DMS114 treated with DMSO at 0.1 percent for 48 hours (cell line): ENCODE measurements at regions not wholly inside any gene's neighbourhood (a gene's known extent, or its start where the extent isn't known, plus 50 kb on each side); places are given as distances from the start of the nearest gene placed in this dataset.

Experiments
- DNase-seq: peaks from one replicate; lab custom pipeline; 2025; ENCODE audit not compliant: unreplicated experiment; lab: John Stamatoyannopoulos, UW

DNA sequence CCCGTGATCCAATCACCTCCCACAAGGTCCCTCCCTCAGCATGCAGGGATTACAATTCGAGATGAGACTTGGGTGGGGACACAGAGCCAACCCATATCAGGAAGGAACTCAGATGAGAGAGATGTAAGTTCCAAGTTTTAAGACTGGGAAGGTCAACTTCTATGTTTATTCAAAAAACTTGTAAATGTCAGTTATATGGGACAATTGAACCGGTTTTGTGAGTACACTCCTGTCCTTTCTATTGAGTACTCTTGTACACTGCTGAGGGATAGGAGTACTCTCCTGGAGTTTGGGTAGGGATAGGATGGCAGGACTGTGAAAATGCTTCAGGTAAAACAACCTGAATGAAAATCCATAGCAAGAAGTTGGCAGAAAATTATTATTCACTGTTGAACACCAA, 239.1 kb downstream of the ZNF674 start:
- no peak for DNase-seq

DNA sequence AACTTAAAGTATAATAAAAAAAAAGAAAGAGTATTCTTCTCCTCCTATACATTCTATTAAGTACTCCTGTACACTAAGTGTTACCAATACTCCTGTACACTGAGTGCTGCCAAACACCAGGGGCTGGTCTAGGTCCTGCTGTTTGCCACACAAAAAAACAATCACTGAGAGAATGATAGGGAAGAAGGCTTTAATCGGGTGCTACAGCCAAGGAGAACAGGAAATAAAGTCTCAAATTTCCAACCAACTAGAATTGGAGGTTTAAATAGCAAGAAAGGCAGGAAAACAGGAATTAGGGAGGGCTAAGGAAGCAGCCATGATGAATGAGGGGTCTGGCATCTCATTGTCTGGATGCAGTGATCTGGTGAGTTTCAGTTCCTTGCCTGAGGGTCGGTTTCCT, 239.8 kb downstream of the ZNF674 start:
- DNase-seq = no peak

DNA sequence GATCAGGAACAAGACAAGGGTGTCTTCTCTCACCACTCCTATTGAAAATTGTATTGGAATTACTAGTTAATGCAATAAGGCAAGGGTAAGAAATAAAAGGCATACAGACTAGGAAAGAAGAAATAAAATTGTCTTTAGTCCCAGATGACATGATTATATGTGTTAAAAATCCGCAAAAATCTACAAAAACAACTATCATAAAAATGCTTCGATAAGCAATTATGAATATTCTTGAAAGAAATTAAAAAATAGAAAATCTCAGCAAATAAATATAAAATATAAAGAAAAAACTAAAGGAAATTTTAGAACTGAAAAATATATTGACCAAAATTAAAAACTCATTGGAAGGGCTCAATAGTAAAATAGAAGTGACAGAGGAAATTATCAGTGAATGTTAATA, 243.3 kb downstream of the ZNF674 start:
- DNase-seq = no peak

DNA sequence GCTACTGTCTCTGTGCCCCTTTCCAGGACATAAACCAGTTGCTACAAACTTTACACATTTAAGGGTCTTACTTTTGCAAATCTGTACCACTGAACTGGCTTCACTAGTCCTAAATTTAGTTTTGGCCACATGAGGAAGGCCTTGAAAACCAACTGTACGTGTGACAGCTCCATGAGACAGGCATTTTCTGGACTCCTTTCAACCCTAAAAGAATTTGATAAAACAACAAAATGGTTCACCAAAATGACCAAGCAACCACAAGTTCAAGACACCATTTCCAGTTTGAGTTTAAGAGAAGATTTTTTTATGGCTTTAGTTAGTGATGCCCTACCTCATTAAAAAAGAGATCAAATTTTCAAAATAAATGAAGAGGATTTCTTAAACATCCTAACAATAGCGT, 246.4 kb downstream of the ZNF674 start:
- DNase-seq = no peak

DNA sequence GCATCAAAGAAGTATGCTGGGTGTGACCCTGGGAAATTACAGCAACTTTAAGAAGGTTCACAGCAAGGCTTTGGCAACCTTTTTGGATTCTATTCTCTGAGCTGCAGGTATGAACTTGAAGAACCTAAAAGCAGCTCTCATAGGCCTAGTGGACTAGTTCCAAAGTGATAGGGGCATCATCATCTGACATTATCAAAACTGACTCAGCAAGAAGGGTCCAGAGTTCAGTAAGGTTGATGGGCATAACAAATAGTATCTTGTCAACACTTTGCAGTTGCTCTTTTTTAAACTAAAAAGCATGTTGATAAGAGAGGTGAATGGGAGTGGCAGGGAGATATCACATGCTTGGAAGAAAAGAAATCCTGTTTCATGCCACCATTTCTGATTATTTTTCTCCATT, 249.3 kb downstream of the ZNF674 start:
- DNase-seq = no peak

DNA sequence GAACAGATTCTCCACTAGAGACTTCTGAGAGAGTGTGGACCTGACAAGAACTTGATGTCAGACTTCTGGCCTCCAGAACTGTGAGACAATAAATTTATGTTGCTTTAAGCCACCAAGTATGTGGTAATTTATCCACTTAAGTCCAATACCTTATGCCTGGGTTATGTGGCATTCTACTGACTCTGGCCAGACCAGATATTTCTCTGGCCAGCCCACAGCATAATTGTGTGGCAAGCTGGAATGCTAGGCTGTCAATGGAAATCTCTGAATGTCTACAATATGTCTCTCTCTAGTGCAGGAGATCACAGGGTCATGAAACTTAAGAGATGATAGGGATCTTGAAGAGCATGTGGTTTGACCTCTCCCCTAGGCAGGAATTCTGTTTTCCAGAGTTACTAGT, 251.0 kb downstream of the ZNF674 start:
- DNase-seq = no peak

DNA sequence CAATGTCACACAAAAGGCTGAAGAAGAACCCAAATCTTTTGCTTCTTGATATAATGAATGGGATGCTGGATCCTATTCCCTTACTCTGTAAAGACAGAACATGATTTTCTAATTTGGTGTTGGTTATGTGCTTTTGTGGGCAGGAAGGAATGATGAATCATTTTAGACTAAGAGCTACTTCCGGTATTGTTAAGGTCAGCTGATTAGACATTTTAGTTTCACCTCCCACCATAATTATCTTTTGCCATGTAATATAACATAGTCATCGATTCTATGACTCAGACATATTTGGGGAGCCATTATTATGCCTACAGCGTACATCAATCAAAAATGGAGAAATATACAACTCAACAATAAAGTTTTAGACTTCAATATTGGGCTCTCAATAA, 265.3 kb downstream of the ZNF674 start:
- DNase-seq = no peak

DNA sequence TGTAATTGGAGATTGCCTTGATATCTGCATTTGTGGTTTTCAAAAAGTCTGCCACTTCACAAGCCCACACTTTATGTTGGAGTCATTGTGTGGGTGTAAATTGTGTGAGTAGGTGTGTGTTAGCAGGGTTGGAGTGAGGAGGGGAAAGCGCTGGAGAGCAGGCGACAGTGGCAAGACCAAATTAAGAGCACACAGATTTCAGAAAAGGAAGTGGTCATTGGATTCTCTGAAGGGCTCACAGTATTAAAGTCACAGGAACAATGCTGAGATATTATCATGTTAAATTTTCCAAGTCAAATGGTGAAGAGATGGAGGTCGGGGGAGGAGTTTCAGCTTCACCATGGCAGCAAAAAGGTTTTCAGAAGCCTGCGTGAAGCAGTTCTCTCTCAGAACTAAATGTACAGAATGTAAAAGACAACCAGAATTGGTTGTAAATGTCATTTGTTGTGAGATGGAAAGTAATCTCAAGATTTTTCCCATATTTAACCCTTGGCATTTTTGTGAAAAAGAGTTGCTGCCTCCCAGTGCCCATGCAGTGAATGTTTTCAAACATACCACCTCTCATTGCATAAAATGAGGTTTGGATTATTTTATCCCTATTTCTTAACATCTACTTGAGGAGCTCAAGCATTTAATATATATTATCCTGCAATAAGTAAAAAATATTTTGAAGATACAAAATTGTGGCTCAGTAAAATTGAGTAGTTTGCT, 265.9 kb downstream of the ZNF674 start:
- no peak for DNase-seq

DNA sequence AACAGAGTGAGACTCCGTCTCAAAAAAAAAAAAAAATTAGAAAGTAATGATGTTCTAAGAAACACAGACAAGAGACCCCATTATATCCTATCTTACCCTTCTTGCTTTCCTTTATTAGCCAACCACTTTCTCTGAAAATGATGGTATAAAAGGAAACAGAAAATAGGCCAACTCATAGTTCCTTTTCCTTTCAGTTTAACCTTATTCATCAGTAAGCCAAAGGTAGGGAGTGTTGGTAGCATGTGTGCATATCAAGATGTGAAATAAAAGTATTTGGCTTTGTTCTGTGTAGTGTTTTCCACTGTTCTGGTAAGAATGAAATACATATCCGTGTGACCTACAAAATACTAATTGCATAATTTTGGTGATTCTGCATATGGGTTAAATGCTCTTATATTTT, 266.6 kb downstream of the ZNF674 start:
- DNase-seq = no peak

DNA sequence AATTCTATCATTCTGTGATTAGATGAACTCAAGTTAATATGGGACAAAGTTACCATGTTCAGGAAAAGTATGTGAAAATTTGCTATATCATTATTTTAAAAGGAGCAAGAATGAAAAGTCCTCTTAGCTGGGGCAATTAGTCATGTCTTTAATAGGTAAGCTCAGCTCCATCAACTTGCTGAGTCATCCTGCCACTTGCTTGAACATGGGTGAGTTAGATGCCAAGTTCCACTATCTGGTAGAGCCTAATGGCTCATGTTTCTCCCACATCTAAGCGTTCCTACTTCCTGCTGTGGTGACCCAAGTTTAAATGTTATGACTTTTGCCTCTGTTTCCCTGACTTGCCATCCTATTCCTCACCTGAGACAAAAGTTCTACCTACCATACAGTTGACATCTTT, 276.8 kb downstream of the ZNF674 start:
- no peak for DNase-seq

DNA sequence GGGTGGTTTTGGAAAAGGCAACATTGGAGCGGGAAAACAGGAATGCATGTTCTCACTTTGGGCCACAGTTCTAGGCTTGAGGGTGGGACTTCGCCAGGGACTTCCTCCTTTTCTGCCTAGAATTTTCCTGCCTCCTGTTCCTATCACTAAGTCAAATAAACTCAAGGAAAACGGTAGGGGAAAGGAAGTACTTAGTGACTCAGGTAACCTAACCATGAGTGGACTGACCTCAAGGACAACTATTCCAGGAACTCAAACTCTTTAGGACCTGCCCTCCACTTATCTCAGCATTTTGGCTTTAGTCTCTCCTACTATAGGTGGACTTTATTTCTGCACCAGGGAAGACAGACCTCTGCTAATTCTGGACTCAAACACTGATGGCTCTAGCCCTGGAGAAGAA, 281.7 kb downstream of the ZNF674 start:
- no peak for DNase-seq

DNA sequence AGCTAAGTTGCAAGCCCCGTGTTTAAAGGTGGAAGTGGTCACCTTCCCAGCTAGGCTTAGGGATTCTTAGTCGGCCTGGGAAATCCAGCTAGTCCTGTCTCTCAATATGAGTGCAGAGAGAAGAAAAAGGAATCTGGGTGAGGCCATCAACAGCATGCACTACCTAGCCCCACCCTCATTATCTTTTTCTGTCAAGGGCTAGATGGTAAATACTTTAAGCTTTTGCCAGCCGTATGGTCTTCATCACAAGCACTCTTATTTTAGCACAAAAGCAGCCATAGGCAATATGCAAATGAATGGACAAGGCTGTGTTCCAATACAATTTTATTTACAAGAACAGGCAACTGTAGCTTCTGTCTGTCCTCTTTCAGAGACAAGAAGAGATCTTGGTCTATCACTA, 282.9 kb downstream of the ZNF674 start:
- DNase-seq = no peak

DNA sequence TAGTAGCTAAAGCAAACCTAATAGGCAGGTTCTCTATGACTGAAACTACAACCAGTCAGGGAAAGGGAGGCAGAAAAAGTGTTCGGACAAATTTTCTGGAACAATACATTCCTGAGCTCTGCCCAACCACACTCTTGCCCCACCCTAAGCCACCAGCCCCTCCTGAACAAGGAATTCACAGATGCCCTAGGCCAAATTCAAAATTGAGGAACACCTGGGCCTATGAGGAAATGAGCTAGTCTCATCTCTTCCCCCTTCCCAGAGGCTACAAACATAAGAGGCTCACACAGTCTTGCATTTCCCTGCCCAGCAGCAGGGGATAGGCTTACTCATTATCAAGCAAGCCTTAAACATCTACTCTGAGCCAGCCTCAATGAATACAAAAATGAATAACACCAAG, 284.7 kb downstream of the ZNF674 start:
- no peak for DNase-seq

DNA sequence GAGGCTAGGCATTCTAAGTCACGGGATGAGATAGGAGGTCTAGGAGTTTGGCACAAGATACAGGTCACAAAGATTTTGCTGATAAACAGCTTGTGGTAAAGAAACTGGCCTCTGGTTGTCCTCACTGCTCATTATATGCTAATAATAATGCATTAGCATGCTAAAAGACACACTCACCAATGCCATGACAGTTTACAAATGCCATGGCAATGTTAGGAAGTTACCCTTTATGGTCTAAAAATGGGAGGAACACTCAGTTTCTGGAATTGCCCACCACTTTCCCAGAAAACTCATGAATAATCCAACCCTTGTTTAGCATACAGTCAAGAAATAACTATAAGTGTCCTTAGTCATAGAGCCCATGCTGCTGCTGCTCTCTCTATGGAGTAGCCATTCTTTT, 286.9 kb downstream of the ZNF674 start:
- DNase-seq = no peak

DNA sequence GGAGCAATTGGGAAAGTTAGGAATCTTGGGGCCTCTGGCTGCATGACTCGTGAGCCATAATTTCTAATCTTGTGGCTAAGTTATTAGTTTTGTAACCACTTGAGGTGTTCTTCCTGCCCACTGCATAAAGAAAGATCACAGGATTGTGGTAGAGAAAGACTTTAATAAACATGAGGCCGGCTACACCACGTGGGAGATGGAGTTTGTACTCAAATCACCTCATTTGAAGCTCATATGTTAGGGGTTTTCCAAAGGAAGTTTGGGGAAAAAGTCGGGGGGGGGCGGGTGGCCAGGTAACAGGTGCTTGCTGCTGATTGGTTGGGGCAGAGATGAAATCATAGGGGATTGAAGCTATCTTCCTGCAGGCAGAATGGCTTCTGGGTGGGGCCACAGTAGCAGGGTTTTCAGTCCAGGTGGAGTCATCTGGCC, 287.8 kb downstream of the ZNF674 start:
- no peak for DNase-seq

DNA sequence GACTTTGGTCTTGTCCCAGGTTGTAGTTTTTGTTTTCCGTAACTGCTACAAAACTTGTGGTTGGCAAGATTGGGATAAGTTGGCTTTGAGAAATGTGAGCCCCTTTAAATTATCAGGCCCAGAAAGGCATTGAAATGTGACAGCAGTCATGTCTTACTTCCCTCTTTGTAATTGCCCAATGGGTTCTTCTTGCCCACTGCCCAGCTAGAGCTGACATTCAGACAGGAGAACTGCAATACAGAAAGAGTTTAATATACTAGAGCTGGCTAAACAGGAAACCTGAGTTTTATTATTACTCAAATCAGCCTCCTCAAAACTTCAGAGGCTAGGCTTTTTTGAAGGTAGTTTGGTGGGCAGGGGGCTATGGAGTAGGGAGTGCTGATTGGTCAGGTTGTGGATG, 288.3 kb downstream of the ZNF674 start:
- no peak for DNase-seq

DNA sequence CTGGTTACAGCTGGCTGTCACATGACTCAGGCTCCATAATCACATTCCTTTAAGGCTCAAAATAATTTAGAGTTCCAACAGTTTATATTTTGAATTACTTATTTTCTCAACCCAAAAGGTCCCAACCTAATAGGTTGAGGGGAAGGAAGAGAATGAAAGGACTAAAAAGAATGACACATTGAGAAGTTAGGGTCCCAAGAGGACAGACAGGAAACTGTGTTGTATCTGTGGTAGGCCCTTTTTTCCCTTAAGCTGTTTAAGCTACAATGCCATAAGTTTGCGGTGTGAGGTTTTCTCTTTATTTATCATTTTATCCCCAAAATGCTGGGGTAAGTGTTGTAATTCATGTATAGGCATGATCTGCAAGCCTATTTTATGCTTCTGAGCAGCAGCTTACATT, 290.2 kb downstream of the ZNF674 start:
- DNase-seq = no peak

DNA sequence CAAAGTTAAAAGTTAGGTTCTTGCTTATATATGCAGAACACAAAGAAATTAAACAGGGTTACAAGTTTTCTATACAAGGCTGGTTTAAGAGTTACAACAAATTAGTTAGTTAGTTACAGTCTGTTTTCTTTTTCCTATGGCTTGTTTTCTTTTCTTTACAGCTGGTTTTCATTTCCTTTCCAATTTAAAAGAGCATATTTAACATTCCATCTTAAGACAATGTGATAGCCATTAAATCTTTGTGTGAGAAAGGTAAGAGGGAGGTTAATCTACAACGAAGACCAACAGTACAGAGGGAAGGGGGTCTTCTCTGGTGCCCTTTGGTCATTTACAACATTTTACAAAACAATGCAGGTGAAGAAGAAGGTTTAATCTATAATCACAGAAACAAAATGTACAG, 290.6 kb downstream of the ZNF674 start:
- DNase-seq = no peak

DNA sequence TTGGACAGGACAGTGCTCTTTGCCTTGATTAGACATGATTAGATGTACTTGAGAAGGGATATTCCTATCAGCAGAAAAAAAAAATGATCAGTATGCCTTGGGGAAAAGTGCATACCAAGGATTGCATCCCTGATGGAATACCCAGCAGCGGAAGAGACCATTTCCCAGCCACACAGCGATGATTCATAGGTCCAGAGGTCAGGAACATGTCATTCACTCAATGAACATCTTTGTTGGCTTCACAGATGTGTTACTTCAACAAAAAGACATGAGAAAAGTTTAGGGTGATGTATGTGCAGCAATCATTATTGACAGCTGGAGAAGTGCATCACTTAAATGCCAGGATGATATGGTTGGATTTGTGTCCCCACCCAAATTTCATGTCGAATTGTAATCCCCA, 293.5 kb downstream of the ZNF674 start:
- DNase-seq = no peak

DNA sequence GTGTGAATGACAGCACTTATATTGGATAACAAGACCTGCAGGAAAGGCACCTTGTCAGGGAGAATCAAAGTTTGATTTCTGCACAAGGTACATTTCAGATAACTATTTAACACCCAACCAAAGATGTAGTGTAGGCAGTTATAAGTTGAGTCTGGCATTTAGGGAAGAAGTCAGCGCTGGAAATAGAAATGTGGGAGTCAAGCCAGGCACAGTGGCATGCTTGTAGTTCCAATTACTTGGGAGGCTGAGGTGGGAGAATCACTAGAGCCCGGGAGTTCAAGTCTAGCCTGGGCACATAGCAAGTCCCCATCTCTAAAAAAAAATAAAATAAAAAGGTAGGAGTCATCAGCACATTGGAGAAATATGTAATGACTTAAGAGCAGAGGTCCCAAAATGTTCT, 295.1 kb downstream of the ZNF674 start:
- no peak for DNase-seq

DNA sequence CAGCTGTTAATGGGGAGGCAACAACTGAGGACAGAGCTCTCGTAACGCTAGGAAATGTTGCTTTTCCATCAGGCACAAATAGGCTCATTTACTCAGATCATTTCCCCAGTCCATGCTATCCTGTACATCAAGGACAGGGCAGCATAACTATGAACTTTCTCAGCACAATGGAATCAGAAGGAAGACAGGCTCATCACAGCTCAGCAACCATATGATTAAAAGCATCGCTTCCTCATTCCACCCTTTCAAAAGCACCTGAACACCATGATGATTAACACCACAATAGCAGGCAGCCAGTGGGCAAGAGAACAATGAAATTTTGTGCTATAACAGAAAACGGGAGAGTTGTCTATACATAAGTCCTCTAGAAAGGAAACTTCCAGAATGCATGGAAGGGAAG, 297.8 kb downstream of the ZNF674 start:
- no peak for DNase-seq

DNA sequence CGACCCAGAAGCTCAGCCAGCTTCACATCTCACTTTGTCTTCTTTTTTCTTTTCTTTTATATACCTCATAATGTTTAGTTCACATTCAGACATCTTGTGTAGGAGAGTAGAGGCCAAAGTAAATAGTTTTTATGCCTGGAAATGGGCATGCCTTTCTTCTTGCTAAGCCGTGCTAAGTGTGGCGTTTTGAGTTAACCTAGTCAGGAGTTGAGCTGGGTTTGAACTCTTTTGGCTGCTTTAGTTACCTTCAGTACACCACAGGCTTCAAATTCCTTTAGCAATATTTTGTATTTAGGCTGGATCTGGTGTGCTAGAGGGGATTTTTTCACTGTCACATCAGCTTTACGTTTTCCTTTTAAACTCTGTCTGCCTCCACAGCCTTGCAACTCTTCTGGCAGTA, 300.8 kb downstream of the ZNF674 start:
- no peak for DNase-seq

DNA sequence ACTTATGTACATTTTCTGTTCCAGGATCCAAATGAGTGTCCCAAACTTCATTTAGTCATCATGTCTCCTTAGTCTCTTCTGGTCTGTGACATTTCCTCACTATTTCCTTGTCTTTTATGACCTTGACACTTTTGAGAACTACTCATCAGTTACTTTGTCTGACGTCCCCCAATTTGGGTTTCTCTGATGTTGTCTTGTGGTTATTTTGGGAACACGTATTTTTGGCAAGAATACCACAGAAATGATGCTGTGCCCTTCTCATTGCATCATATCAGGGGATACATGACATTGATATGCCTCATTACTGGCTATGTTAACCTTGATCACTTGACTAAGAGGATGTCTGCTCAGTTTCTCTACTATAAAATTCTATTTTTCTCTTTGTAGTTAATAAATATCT, 308.8 kb downstream of the ZNF674 start:
- DNase-seq = no peak

DNA sequence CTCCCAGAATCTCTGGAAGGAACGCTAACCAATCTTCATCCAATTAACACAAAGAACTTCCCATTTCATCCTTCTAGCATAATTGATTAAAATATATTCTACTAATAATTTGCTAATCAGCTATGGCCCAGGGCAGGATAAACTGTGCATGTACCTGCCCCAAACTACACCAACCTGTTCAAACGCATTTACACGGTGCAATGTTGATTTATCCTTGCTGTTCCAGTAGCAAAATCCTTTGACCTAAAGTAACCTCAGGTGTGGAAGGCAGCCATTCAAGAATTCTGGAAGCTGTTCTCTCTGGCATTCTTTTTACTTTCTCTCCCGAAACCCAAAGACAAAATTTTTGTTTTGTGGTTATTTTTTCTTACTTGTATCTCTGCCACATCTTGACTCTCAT, 309.4 kb downstream of the ZNF674 start:
- no peak for DNase-seq
